DOHH2 (cell line): ENCODE measurements at regions not wholly inside any gene's neighbourhood (a gene's known extent, or its start where the extent isn't known, plus 50 kb on each side); places are given as distances from the start of the nearest gene placed in this dataset.

Experiments
- H3F3A ChIP-seq: fragments of 200-600 bp; sonication (generic), shearing (Covaris generic); 2 replicates; pipeline ENCODE4 v1.6.0; 2016; ENCODE audit warnings: antibody characterized with exemption, mild to moderate bottlenecking; ENCODE audit not compliant: control insufficient read depth, insufficient read depth
- H3K27ac ChIP-seq: fragments of 200-600 bp; sonication (generic); 2 replicates; pipeline ENCODE4 v1.5.1; 2014; ENCODE audit warnings: low read depth, mild to moderate bottlenecking, low read length, moderate library complexity
- H3K27me3 ChIP-seq: fragments of 200-600 bp; sonication (generic); 2 replicates; pipeline ENCODE4 v1.6.1; 2014; ENCODE audit warnings: mild to moderate bottlenecking, low read length, mixed read lengths; ENCODE audit not compliant: control insufficient read depth
- H3K36me3 ChIP-seq: fragments of 200-600 bp; sonication (generic); 2 replicates; pipeline ENCODE4 v1.6.1; 2014; ENCODE audit warnings: mild to moderate bottlenecking, low read length, moderate library complexity, mixed read lengths; ENCODE audit not compliant: control insufficient read depth
- H3K4me1 ChIP-seq: fragments of 200-600 bp; sonication (generic); 2 replicates; pipeline ENCODE4 v1.6.1; 2014; ENCODE audit warnings: mild to moderate bottlenecking, low read length, mixed read lengths; ENCODE audit not compliant: control insufficient read depth
- H3K4me2 ChIP-seq: fragments of 200-600 bp; sonication (generic); 2 replicates; pipeline ENCODE4 v1.6.0; 2014; ENCODE audit warnings: mild to moderate bottlenecking, low read length, moderate library complexity
- H3K4me3 ChIP-seq: fragments of 200-600 bp; sonication (generic); 2 replicates; pipeline ENCODE4 v1.5.1; 2014; ENCODE audit warnings: mild to moderate bottlenecking, low read length, mixed read lengths
- H3K79me2 ChIP-seq: fragments of 200-600 bp; sonication (generic); 2 replicates; pipeline ENCODE4 v1.6.1; 2014; ENCODE audit warnings: mild to moderate bottlenecking, low read length, mixed read lengths; ENCODE audit not compliant: control insufficient read depth
- H3K9me2 ChIP-seq: fragments of 200-600 bp; sonication (generic); replicated peaks from 2 replicates; pipeline ENCODE4 v1.6.1; 2014; ENCODE audit warnings: mild to moderate bottlenecking, low read length, mixed read lengths; ENCODE audit not compliant: control insufficient read depth
- H3K9me3 ChIP-seq: fragments of 200-600 bp; sonication (generic); 2 replicates; pipeline ENCODE4 v1.6.1; 2014; ENCODE audit warnings: antibody characterized with exemption, low read length, mixed read lengths; ENCODE audit not compliant: control insufficient read depth, insufficient read depth
- H4K20me1 ChIP-seq: fragments of 200-600 bp; sonication (generic); 2 replicates; pipeline ENCODE4 v1.6.0; 2014; ENCODE audit warnings: low read depth, mild to moderate bottlenecking, antibody characterized with exemption, low read length, moderate library complexity; ENCODE audit not compliant: control insufficient read depth, insufficient read depth
- EZH2phosphoT487 ChIP-seq: fragments of 200-600 bp; sonication (generic); IDR thresholded peaks from 2 replicates; pipeline ENCODE4 v1.6.1; 2017; ENCODE audit warnings: borderline replicate concordance, mild to moderate bottlenecking, antibody characterized with exemption, low read length, moderate library complexity, mixed read lengths
- TF ChIP-seq, protein P1 (sequence below): fragments of 200-600 bp; sonication (generic); IDR thresholded peaks from one replicate; pipeline ENCODE4 v1.5.1; 2014; ENCODE audit warnings: antibody characterized with exemption, mild to moderate bottlenecking, low read depth, low read length; ENCODE audit not compliant: poor library complexity, severe bottlenecking

DNA sequence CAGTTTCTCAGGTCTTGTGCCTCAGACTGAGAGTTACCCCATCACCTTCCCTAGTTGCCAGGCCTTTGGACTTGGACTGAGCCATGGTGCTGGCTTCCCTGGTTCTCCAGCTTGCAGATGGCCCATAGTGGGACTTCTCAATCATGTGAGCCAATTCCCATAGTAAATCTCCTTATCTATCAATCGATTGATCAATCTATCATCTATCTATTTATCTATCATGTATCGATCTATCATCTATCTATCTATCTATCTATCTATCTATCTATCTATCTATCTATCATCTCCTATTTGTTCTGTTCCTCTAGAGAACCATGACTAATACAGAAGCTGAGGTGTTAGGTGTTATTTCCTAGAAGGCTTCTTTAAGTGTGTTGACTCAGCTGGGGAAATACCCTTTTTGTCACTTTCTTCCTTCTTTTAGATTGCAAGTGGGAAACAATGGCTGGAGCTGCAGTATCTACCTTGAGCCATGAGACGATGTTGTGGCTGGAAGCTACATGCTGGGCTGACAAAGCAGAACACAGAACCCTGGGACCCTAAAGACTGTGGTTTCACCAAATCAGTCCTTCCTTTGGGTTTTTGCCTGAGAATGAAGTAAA is 234.7 kb upstream of the GLI3 start:
- TF ChIP-seq, protein P1, sequence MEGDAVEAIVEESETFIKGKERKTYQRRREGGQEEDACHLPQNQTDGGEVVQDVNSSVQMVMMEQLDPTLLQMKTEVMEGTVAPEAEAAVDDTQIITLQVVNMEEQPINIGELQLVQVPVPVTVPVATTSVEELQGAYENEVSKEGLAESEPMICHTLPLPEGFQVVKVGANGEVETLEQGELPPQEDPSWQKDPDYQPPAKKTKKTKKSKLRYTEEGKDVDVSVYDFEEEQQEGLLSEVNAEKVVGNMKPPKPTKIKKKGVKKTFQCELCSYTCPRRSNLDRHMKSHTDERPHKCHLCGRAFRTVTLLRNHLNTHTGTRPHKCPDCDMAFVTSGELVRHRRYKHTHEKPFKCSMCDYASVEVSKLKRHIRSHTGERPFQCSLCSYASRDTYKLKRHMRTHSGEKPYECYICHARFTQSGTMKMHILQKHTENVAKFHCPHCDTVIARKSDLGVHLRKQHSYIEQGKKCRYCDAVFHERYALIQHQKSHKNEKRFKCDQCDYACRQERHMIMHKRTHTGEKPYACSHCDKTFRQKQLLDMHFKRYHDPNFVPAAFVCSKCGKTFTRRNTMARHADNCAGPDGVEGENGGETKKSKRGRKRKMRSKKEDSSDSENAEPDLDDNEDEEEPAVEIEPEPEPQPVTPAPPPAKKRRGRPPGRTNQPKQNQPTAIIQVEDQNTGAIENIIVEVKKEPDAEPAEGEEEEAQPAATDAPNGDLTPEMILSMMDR: no peak
- no peak for TF ChIP-seq EZH2phosphoT487
- Histone ChIP-seq H3K79me2 (no peaks in the 10 kb centered on the region), H3K27me3 (no peaks in the 10 kb centered on the region), H3K9me2 (no peaks in the 10 kb centered on the region), H3K27ac (no peak overlapping the region), H3F3A (no peaks in the 10 kb centered on the region), H3K36me3 (no peaks in the 10 kb centered on the region), H3K9me3 (0 out of 2 replicates have a peak, but pooled peaks cover under 1% of the 10 kb centered on the region), H3K4me2 (no peak overlapping the region), H3K4me3 (no peak overlapping the region), H3K4me1 (no peaks in the 10 kb centered on the region), H4K20me1 (no peaks in the 10 kb centered on the region)

DNA sequence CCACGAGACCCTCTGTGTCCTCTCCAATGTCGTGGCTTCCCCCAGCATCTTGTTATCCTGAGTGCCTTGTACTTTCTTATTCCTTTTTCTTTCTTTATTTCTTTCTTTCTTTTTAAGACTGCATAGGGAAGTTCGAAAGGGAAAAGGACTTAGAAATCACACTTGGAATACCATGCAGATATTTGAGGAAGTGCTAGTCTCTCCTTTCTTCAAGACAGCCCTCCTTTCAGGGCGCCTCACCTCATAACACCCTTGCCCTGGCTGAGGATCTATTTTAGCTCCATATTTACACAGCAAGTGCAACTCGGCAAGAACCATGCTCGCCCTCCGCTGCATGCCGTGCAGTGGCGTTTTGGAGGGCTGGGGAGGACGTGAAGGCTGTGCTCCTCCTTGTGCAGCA is 232.3 kb upstream of the GLI3 start:
- no peaks in the 10 kb centered on the region for H3K4me1 ChIP-seq
- H3K79me2 ChIP-seq: no peaks in the 10 kb centered on the region
- H3K9me3 ChIP-seq: 0 out of 2 replicates have a peak, but pooled peaks cover 7% of the 10 kb centered on the region
- TF ChIP-seq, protein P1: no peak
- TF ChIP-seq EZH2phosphoT487: no peak
- no peaks in the 10 kb centered on the region for H3K36me3 ChIP-seq
- no peaks in the 10 kb centered on the region for H3F3A ChIP-seq
- no peaks in the 10 kb centered on the region for H4K20me1 ChIP-seq
- H3K4me2 ChIP-seq: no peak overlapping the region
- no peak overlapping the region for H3K27ac ChIP-seq
- H3K27me3 ChIP-seq: no peaks in the 10 kb centered on the region
- no peaks in the 10 kb centered on the region for H3K9me2 ChIP-seq
- no peak overlapping the region for H3K4me3 ChIP-seq

DNA sequence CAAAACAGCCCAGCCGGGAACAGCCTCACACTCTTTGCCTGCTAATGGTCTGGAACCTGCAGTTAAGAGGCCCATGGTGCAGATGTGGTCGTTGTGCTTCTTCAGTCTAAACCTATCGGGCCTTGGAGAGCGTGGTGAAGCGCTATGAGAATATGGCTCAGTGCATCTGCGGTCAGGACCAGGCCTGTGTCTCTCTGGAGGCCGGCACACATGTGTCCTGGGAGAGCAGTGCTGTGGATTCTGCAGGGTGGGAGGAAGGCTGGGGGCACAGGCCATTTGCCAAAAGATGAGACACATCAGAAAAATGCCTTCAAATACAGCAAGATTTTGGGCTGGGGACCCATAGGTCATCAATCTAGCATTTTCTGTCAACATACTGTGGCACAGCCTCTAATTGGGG is 231.5 kb upstream of the GLI3 start:
- TF ChIP-seq, protein P1: no peak
- no peak for TF ChIP-seq EZH2phosphoT487
- Histone ChIP-seq H3K27me3 (no peaks in the 10 kb centered on the region), H3F3A (no peaks in the 10 kb centered on the region), H3K36me3 (no peaks in the 10 kb centered on the region), H3K27ac (no peak overlapping the region), H3K9me2 (no peaks in the 10 kb centered on the region), H3K9me3 (0 out of 2 replicates have a peak, but pooled peaks cover 7% of the 10 kb centered on the region), H3K4me2 (no peak overlapping the region), H3K4me1 (no peaks in the 10 kb centered on the region), H3K4me3 (no peak overlapping the region), H3K79me2 (no peaks in the 10 kb centered on the region), H4K20me1 (no peaks in the 10 kb centered on the region)
